H4 (cell line): ENCODE measurements at regions not wholly inside any gene's neighbourhood (a gene's known extent, or its start where the extent isn't known, plus 50 kb on each side); places are given as distances from the start of the nearest gene placed in this dataset.

Experiments
- DNase-seq: peaks from one replicate; pipeline ENCODE4 v3.0.0-alpha.2; 2015; ENCODE audit warnings: low spot score

DNA sequence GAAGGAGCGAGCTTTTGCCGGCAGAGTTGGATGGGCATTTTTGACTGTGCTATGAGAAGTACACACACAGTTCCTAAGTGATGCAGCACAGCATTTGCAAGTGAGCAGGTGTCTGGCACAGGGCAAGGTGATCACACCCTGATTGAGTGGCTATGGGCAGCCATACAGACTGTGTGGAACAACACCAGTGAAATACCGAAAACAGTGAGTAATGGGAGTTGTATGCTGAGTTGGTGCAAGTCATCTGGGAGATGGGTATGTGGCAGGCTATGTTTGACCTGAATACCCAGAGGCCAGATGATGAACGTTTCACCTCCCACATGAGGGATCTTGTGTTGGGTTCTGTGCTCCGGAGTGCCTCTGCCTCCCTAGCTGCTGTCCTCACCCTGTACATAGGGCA, 53.5 kb upstream of the TIPARP start:
- no peak for DNase-seq

DNA sequence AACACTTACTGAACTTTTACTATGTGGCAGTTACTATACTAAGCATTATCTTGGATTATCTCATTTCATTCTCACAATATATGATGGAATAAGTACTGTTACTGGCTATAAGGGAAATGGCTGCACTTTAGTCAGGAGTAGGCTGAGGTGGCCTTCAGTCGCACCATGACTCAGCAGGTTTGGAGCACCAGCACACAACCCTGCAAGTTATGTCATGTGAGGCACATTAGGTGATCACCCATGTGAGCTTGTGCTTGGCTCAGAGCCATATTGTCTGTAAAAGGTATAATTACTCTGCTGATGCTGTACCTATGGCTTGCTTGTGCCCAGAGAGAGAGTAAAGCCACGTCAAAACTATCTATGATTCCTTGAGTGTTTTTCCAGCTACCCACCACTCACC, 54.1 kb upstream of the TIPARP start:
- peak; percentile 54 for DNase-seq

DNA sequence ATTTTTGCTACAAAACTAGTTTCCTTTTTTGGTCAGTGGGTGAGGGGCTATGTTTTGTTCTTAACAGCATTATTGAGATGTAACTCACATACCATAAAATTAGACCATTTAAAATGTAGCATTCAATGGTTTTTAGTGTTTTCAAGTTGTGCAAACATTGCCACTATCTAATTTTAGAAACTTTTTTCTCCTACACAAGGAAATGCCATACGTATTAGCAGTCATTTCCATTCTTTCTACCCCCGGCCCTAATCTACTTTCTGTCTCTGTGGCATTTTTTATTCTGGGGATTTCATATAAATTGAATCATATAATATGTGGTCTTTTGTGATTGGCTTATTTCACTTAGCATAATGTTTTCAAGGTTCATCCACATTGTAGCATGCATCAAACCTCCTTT, 55.0 kb upstream of the TIPARP start:
- DNase-seq, result no peak

DNA sequence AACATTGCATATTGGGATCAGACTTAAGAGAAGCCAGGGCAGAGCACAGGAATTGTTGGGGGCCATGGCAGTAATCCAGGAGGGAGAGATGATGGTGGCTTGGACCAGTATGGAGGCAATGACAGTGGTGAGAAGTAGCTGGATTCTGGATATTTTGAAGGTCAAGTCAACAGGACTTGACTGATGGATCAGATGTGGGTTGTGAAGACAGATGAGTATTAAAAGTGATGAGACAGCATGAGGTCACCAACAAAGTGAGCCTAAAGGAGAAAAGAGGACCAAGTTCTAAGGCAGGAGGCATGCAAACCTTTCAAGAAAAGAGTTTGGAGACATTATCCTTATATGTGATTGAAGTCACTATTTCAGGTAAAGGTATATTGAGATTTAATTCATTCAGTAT, 56.6 kb upstream of the TIPARP start:
- no peak for DNase-seq

DNA sequence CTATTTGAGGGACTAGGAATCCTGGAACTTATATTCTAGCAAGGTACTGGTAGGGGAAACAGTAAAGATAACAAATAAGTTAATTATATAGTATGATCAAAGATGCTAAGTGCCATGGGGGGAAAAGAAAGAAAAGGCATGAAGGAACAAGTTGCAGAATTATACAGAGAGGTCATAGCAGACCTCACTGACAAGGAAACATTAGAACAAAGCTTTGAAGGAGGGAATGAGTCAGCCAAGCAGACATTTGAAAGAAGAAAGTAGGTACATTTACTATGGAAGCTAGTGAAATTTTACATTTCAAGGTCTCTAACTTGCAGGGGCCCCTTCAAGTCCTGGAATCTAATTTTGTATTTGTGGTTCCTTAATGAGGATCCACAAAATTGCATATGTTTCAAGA, 57.2 kb upstream of the TIPARP start:
- DNase-seq, result no peak

DNA sequence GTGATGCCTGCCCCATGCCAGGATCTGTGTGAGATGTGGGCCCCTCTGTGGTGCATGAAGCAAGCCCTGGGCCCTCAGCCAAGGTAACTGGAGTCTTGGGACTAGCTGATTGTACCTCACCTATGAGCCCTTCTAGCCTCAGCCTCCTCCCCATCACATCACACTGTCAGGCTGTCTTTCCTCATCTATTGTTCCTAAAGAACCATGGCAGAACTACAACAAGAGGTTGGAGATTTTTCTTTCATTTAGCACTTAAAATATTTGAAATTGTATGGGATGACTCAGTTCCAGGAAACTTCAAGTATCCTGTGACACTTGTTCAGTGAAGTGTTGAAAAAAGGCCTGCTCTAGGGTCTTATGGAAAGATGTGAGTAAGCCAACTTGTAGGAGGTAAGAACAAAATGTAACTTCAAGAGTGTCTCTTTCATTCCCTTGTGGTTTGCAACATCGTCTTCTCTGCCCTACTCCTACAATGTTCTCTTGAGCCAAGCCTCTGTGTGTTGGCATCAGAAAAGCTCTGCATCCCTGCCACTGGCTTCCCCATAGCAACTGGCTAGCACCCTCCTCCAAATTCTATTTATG, 58.7 kb upstream of the TIPARP start:
- no peak for DNase-seq

DNA sequence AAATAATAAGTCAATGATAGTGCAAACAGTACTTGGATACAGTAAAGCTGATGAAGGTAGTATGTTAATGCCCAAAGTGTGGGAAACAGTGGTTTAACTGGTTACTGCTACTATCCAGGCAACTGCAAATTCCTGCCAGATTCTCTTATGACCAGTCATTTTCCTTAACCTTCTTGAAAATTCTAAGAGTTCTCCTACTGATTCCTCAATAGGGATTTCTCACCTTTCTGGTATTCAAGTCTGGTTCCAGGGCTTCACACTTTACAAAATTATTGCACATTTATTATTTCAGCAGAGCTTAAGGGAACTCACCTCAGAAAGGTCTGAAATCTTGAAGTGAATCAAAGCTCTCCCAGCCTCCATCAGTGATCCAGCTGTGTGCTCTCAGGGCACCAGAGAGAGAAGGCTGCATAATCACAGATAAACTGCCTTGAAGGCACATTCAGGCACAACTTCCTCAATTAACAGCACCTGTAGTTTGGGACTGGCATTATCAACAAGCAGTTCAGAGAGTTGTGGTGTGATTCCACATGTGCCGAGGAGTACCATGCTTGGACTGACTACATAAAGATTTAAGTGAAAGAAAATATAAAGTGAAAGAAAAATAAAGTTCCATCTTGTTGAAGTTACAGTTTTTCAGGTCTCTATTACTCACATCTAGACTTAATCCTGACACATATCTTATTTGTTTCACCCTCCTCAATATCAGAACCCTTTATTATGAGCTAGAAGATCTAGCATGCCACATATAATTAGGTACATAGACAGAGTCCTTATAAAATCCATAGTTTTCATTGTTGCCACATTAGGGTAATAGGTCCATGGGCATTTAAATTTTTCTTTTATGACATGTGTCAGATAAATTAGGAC, 59.5 kb upstream of the TIPARP start:
- DNase-seq, result no peak

DNA sequence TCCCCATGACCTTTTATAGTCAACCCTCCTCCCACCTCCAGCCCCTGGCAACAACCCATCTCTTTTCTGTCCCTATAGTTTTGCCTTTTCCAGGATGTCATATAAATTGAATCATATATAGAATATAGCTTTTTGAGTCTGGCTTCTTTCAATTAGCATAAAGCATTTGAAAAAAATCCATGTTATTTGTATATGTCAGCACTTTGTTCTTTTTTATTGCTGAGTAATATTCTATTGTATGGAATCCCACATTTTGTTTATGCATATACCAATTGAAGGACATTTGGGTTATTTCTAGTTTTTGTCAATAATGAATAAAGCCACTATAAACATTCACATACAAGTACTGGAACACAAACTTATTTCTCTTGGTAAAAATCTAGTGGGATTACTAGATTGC, 58.0 kb upstream of the SSR3 start:
- DNase-seq, result no peak

DNA sequence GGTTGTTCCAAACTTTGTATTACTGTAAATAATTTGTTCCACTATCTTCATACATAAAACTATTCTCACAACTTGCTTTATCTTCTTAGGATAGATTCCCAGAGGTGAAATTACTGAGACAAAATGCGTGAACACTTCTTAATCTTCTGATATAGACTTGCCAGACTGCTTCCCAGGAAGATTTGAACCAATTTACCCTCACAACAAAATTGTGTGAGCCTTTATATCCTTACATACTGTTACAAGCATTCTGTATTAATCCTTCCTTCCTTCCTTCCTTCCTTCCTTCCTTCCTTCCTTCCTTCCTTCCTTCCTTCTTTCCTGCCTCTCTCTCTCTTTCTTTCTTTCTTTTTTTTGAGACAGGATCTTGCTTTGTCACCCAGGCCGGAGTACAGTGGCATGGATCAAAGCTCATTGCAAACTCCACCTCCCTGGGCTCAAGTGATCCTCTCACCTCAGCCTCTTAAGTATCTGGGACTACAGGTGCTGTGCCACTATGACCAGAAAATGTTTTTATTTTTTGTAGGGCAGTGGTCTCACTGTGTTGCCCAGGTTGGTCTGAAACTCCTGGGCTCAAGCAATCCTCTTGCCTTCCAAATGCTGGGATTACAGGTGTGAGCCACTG, 57.1 kb upstream of the SSR3 start:
- DNase-seq, result no peak

DNA sequence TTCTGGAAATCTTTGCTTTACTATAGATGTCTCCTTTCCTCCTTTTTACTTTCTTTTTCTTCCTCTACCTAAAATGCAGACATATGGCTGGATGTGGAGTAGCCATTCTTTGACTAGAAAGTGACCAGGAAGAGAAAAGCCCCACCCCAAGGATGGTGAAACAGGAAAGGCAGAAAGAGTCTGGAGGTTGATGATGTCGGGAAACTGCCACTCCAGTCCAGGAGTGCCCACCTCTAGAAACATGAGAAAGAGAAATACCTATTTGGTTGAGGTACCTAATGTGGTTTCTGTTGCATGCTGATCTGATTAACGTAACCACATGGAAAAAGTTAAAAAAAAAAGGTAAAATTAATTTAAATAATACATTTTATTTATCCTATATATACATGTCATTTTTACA, 55.2 kb upstream of the SSR3 start:
- DNase-seq, result no peak

DNA sequence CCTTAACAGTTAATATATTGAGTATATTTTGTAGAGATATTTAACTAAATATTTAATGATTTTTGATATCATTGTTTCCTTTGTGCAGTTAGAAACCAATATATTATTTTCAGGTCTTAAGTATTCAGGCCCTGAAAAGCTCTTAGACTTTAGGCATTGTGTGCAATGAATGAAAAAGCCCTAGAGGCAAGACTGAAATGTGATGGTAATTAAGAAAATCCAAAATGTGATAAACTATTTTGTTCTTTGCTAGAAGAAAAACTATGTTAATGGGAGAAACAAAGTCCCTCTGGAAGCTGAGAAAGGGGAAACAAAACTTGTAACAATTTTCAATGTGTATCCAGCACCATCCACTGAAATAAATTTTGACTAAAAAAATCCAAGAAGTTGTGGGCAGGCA, 54.6 kb upstream of the SSR3 start:
- no peak for DNase-seq

DNA sequence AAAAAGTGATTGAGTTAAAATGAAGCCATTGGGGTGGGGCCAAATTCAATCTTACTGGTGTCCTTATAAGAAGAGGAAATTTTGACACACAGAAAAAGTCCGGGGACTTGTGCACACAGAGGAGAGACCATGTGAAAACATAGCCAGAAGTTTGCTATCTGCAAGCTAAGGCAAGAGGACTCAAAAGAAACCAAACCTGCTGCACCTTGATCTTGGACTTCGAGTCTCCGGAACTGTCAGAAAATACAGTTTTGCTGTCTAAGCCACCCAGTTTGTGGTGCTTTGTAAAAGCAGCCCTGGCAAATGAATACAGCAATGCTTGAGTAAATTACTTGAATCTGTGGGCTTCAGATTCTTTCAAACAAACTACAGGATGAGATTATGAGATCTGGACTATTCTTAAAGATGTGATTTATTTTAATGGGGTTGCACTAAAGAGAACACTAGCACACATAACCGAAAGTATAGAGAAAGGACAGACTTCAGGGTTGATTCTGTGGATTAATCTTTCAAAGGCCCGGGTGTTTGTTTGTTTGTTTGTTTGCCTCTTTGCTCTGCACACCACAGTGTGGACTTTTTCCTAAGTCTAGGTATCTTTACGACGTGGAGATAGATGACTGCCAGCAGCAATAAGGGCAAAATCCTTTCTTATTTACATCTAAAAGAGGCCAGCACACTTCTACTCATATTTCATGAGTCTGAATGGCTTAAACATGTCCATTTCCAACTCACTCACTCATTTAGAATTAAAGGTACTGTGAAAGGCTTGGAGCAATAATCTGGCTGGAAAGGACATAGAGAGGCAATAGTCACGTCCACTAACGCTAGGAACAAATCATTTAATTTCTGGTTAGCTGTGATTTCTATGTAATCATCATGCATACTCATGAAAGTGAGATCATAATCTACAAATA, 53.9 kb upstream of the SSR3 start:
- DNase-seq, result no peak

DNA sequence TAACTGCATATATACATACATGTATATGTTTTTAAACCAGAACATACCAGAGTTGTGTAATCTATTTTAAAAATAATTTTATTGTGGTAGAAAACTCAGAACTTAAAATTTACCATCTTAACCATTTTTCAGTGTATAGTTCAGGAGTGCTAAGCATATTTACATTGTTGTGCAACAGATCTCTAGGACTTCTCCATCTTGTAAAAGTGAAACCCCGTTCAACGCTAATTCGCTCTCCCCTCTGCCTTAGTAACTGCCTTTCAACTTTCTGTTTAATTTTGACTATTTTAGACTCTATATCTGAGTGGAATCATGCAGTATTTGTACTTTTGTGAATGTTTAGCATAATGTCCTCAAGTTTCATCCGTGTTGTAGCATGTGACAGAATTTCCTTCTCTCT, 51.8 kb upstream of the SSR3 start:
- no peak for DNase-seq

DNA sequence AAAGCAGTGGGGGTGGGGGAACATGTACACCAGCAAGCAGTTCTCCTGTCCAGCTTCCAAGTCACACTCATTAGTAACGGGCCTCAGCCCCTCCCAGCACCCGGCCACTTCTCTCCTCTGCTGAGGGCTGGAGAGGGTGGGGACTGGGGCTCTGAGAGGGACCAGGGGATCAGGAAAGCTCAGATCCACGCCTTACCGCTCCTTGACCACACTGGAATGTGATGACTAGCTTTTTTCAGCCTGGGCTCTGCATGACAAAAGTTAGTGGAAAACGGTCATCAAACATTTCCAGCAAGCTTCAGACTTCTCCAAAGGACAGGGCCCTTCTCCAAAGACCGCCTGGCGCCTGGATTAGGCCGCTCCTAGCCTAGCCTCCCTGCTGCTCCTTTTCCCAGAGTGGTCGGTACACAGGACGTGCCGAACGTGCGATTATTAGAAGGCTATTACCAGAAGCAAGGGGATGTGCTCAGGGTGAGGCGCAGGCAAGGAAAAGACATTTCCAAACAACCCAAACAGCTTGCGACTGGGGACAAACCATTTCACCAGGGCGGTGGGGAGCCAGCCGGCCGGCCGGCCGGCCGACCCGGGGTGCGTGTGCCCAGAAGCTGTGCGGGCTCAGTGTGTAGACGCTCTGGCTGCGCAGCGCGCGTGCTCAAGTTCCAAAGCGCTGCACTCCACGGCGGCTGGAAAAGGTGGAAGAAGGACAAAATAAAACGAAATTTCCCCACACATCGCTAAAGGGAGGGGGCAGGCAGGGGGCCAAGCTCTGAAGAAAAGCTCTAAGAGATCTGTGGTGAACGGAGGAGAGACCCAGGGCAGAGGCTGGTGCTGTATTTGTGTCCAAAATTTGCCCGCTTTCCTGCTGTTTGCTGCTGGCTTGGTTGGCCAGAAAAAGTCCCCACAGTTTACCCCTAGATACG, 51.0 kb upstream of the SSR3 start:
- peak; percentile 85 for DNase-seq

DNA sequence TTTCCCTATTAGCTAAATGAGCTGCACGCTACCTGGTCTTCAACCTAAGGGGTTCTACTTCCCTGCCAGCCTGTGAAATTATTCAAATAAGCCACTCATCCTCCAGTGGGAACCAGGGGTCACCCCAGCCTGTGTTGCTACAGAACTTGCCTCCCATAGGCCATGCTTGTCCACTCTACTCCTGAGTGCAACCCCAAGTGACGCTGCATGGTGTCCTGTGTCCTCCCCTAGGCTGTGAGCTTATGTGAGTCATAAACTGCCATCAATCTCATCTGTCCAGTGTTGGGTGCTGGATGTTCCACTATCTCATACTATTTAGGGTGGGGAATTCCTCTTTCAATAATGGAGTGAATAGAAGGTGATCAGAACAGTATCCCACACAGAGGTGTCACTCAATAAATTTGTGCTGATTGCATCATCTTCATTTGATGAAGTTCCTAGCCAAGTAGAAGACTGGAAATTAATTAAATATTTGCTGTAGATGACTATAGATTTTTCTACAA, 49.8 kb upstream of the SSR3 start:
- no peak for DNase-seq
